ENCODE measurements at regions not wholly inside any gene's neighbourhood (a gene's known extent, or its start where the extent isn't known, plus 50 kb on each side); places are given as distances from the start of the nearest gene placed in this dataset.

DNA sequence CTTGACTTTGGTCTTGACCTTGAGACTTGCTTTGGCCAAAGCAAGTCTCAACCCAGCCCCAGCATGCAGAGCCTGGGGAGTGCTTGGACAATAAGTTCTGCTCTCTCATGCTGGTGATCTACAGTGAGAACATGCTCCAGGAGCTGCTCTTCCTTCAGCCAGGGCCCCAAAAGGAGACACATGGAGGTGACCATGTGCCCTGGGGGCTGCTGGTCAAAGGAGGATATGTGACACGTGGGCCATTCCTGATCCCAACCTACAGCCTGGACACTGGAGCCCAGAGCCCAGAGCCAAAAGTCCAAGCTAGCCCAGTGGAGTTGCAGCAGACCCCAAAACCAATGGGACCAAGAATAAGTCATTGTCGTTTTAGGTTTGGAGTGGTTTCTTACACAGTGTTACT, 78.2 kb upstream of the CHST15 start:
- Mint-ChIP-seq H3K27ac (no peak overlapping the region), H3K36me3 (ENCODE audit: insufficient read depth in 1 of 3, low read depth in 3 of 3) (no peaks in the 10 kb centered on the region; a peak in 1 of 7 replicates), H3K4me3 (no peak overlapping the region), H3K27me3 (ENCODE audit: low read depth) (peaks cover 7% of the 10 kb centered on the region), H3K9me3 (no peaks in the 10 kb centered on the region), H3K4me1 (peaks cover 4 to 8% of the 10 kb centered on the region in 2 experiments)
- H2AFZ ChIP-seq (ENCODE audit: low read length): no peak overlapping the region
- no peak overlapping the region for H3K23ac ChIP-seq (ENCODE audit: insufficient read length, low read depth, low read length)
- H4K5ac ChIP-seq (ENCODE audit: insufficient read length, low read depth, low read length): no peak overlapping the region
- H3K79me2 ChIP-seq (ENCODE audit: insufficient read depth, low read length): no peaks in the 10 kb centered on the region
- H2BK15ac ChIP-seq (ENCODE audit: low read depth, low read length): no peak overlapping the region
- no peak overlapping the region for H3K9ac ChIP-seq (ENCODE audit: extremely low read depth, insufficient read length, low read length)
- H3K56ac ChIP-seq (ENCODE audit: insufficient read length, low read depth, low read length): no peak overlapping the region
- H2BK20ac ChIP-seq (ENCODE audit: low read depth, low read length, poor library complexity, severe bottlenecking): no peak overlapping the region
- H3K14ac ChIP-seq (ENCODE audit: insufficient read depth, low read length): no peak overlapping the region
- H3K79me1 ChIP-seq (ENCODE audit: insufficient read depth, low read depth, low read length, poor library complexity, severe bottlenecking): no peaks in the 10 kb centered on the region
- no peak overlapping the region for H2BK120ac ChIP-seq (ENCODE audit: low read depth, low read length, poor library complexity, severe bottlenecking)
- no peaks in the 10 kb centered on the region for H4K20me1 ChIP-seq (ENCODE audit: control insufficient read depth, insufficient read depth, insufficient read length)
- no peak overlapping the region for H2BK12ac ChIP-seq (ENCODE audit: insufficient read length, low read depth, low read length)
- H4K8ac ChIP-seq (replicated peaks; ENCODE audit: insufficient read length, low read depth, low read length): no peak overlapping the region
- H3K18ac ChIP-seq (ENCODE audit: insufficient read length, low read depth, low read length): no peak overlapping the region
- no CpG with 5 or more reads among the region's 2 CpGs for WGBS (ENCODE audit: extremely low coverage, insufficient read length, low lambda C conversion rate)
- no peaks in the 10 kb centered on the region for H3K4me1 ChIP-seq (ENCODE audit: insufficient read depth, low read length)
- H3K4ac ChIP-seq (ENCODE audit: low read depth, low read length): no peak overlapping the region
- H3T11ph ChIP-seq (ENCODE audit: low read length): no peak overlapping the region
- no peaks in the 10 kb centered on the region for H3K23me2 ChIP-seq (ENCODE audit: insufficient read length, low read depth, low read length, poor library complexity, severe bottlenecking)
- H3K4me2 ChIP-seq (ENCODE audit: insufficient read depth, insufficient read length, low read length): no peak overlapping the region
- H2AK5ac ChIP-seq (ENCODE audit: insufficient read length, low read length): no peak overlapping the region
- TF ChIP-seq, protein P1, sequence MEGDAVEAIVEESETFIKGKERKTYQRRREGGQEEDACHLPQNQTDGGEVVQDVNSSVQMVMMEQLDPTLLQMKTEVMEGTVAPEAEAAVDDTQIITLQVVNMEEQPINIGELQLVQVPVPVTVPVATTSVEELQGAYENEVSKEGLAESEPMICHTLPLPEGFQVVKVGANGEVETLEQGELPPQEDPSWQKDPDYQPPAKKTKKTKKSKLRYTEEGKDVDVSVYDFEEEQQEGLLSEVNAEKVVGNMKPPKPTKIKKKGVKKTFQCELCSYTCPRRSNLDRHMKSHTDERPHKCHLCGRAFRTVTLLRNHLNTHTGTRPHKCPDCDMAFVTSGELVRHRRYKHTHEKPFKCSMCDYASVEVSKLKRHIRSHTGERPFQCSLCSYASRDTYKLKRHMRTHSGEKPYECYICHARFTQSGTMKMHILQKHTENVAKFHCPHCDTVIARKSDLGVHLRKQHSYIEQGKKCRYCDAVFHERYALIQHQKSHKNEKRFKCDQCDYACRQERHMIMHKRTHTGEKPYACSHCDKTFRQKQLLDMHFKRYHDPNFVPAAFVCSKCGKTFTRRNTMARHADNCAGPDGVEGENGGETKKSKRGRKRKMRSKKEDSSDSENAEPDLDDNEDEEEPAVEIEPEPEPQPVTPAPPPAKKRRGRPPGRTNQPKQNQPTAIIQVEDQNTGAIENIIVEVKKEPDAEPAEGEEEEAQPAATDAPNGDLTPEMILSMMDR (conservative IDR thresholded peaks at IDR 0.05): no peak
- H3K27ac ChIP-seq (ENCODE audit: insufficient read length, low read depth, low read length): no peak overlapping the region
- H2BK5ac ChIP-seq (ENCODE audit: insufficient read length, low read length): no peak overlapping the region
- H3K27me3 ChIP-seq (ENCODE audit: insufficient read depth, low read length): no peaks in the 10 kb centered on the region
- no peak overlapping the region for H4K91ac ChIP-seq (ENCODE audit: insufficient read length, low read depth, low read length)
- no peaks in the 10 kb centered on the region for H3K9me3 ChIP-seq (ENCODE audit: control insufficient read depth, low read depth, low read length)
- DNase-seq: no peak
